IgD-negative memory B cell (primary cell): ENCODE measurements at regions not wholly inside any gene's neighbourhood (a gene's known extent, or its start where the extent isn't known, plus 50 kb on each side); places are given as distances from the start of the nearest gene placed in this dataset.
"Not testable (repeated sequence)": the region's sequence is repeated elsewhere in the genome, so short reads cannot be mapped to it uniquely, and the experiment has no call there.

Experiments
- H3K27ac Mint-ChIP-seq, 3 donors: one replicate each; pipeline ENCODE4 v1.8.0; 2020 to 2022; ENCODE audit warnings: mild to moderate bottlenecking in 3 of 3, mixed read lengths in 3 of 3, moderate library complexity in 1 of 3
- H3K27me3 Mint-ChIP-seq: one replicate; pipeline ENCODE4 v1.8.0; 2021; ENCODE audit warnings: mixed read lengths
- H3K36me3 Mint-ChIP-seq: one replicate; pipeline ENCODE4 v1.8.0; 2020; ENCODE audit warnings: mild to moderate bottlenecking, mixed read lengths
- H3K4me1 Mint-ChIP-seq, 3 donors: one replicate each; pipeline ENCODE4 v1.8.0; 2020 to 2022; ENCODE audit warnings: mixed read lengths in 3 of 3, mild to moderate bottlenecking in 1 of 3
- H3K4me3 Mint-ChIP-seq, 4 donors: one replicate each; pipeline ENCODE4 v1.8.0; 2020 to 2022; ENCODE audit warnings: mild to moderate bottlenecking in 4 of 4, mixed read lengths in 4 of 4, moderate library complexity in 3 of 4
- H3K9me3 Mint-ChIP-seq, 3 donors: one replicate each; pipeline ENCODE4 v1.8.0; 2020 to 2021; ENCODE audit warnings: mixed read lengths in 3 of 3, mild to moderate bottlenecking in 1 of 3

GRCh38 chr3:182294696-182295095, 498.6 kb upstream of the ATP11B start:
- no peaks in the 10 kb centered on the region for H3K4me1 Mint-ChIP-seq
- no peak overlapping the region for H3K27ac Mint-ChIP-seq
- peaks cover 2% of the 10 kb centered on the region for H3K27me3 Mint-ChIP-seq
- no peaks in the 10 kb centered on the region for H3K9me3 Mint-ChIP-seq
- H3K4me3 Mint-ChIP-seq = no peak overlapping the region
- H3K36me3 Mint-ChIP-seq = no peaks in the 10 kb centered on the region

GRCh38 chr3:182300266-182300665, 493.0 kb upstream of the ATP11B start:
- Mint-ChIP-seq H3K4me3 (no peak overlapping the region), H3K27me3 (peaks cover 2% of the 10 kb centered on the region), H3K27ac (no peak overlapping the region), H3K36me3 (no peaks in the 10 kb centered on the region), H3K9me3 (peaks cover 0 to 2% (median 0%) of the 10 kb centered on the region in 3 donors), H3K4me1 (no peaks in the 10 kb centered on the region)

- no peak overlapping the region for H3K27ac Mint-ChIP-seq
- H3K4me1 Mint-ChIP-seq = no peaks in the 10 kb centered on the region
- H3K36me3 Mint-ChIP-seq = no peaks in the 10 kb centered on the region
- H3K9me3 Mint-ChIP-seq = peaks cover 0 to 2% (median 0%) of the 10 kb centered on the region in 3 donors
- H3K4me3 Mint-ChIP-seq = no peak overlapping the region
- H3K27me3 Mint-ChIP-seq = peaks cover 2% of the 10 kb centered on the region
Measured at GRCh38 chr3:182303169-182303568, 490.1 kb upstream of the ATP11B start.

GRCh38 chr3:182305881-182306665, 487.2 kb upstream of the ATP11B start:
- Mint-ChIP-seq H3K4me3 (no peak overlapping the region), H3K9me3 (peaks cover 0 to 2% (median 0%) of the 10 kb centered on the region in 3 donors), H3K4me1 (no peaks in the 10 kb centered on the region), H3K27me3 (no peaks in the 10 kb centered on the region), H3K36me3 (no peaks in the 10 kb centered on the region), H3K27ac (no peak overlapping the region)

GRCh38 chr3:182308328-182308727, 485.0 kb upstream of the ATP11B start:
- no peaks in the 10 kb centered on the region for H3K4me1 Mint-ChIP-seq
- no peaks in the 10 kb centered on the region for H3K27me3 Mint-ChIP-seq
- H3K4me3 Mint-ChIP-seq = no peak overlapping the region
- peaks cover 0 to 4% (median 0%) of the 10 kb centered on the region in 3 donors for H3K9me3 Mint-ChIP-seq
- H3K27ac Mint-ChIP-seq = no peak overlapping the region
- no peaks in the 10 kb centered on the region for H3K36me3 Mint-ChIP-seq

GRCh38 chr3:182309120-182309519, 484.2 kb upstream of the ATP11B start:
- H3K36me3 Mint-ChIP-seq = no peaks in the 10 kb centered on the region
- H3K4me3 Mint-ChIP-seq = no peak overlapping the region
- no peaks in the 10 kb centered on the region for H3K4me1 Mint-ChIP-seq
- H3K9me3 Mint-ChIP-seq = peaks cover 0 to 4% (median 0%) of the 10 kb centered on the region in 3 donors
- H3K27me3 Mint-ChIP-seq = no peaks in the 10 kb centered on the region
- H3K27ac Mint-ChIP-seq = no peak overlapping the region

GRCh38 chr3:182315313-182315712, 478.0 kb upstream of the ATP11B start:
- Mint-ChIP-seq H3K9me3 (peaks cover 8 to 24% (median 15%) of the 10 kb centered on the region in 3 donors), H3K36me3 (no peaks in the 10 kb centered on the region), H3K4me3 (no peak overlapping the region), H3K27ac (no peak overlapping the region), H3K4me1 (no peaks in the 10 kb centered on the region), H3K27me3 (peaks cover 2% of the 10 kb centered on the region)

- Mint-ChIP-seq H3K9me3 (peaks cover 2 to 16% (median 10%) of the 10 kb centered on the region in 3 donors), H3K36me3 (no peaks in the 10 kb centered on the region), H3K27me3 (peaks cover 5% of the 10 kb centered on the region), H3K27ac (no peak overlapping the region), H3K4me3 (no peak overlapping the region), H3K4me1 (peaks cover 3 to 5% (median 4%) of the 10 kb centered on the region in 3 donors)
Measured at GRCh38 chr3:182323126-182323700, 470.1 kb upstream of the ATP11B start.

- Mint-ChIP-seq H3K4me3 (no peak overlapping the region), H3K27ac (peak overlapping the region in 1 of 3 donors; percentile 54), H3K27me3 (peaks cover 4% of the 10 kb centered on the region), H3K4me1 (peaks cover 3 to 5% (median 4%) of the 10 kb centered on the region in 3 donors), H3K36me3 (no peaks in the 10 kb centered on the region), H3K9me3 (peaks cover 2 to 15% (median 8%) of the 10 kb centered on the region in 3 donors)
Measured at GRCh38 chr3:182323898-182324297, 469.4 kb upstream of the ATP11B start.

GRCh38 chr3:182325213-182325950, 467.9 kb upstream of the ATP11B start:
- H3K27ac Mint-ChIP-seq = no peak overlapping the region
- peaks cover 4% of the 10 kb centered on the region for H3K27me3 Mint-ChIP-seq
- peak overlapping the region in 1 of 4 donors; percentile 73 for H3K4me3 Mint-ChIP-seq
- H3K9me3 Mint-ChIP-seq = peaks cover 0 to 2% (median under 1%) of the 10 kb centered on the region in 3 donors
- no peaks in the 10 kb centered on the region for H3K36me3 Mint-ChIP-seq
- H3K4me1 Mint-ChIP-seq = peaks cover 3 to 5% (median 4%) of the 10 kb centered on the region in 3 donors

- no peak overlapping the region for H3K4me3 Mint-ChIP-seq
- peaks cover 3 to 5% (median 4%) of the 10 kb centered on the region in 3 donors for H3K4me1 Mint-ChIP-seq
- H3K9me3 Mint-ChIP-seq = no peaks in the 10 kb centered on the region
- H3K36me3 Mint-ChIP-seq = no peaks in the 10 kb centered on the region
- H3K27me3 Mint-ChIP-seq = peaks cover 4% of the 10 kb centered on the region
- no peak overlapping the region for H3K27ac Mint-ChIP-seq
Measured at GRCh38 chr3:182327196-182327681, 466.1 kb upstream of the ATP11B start.

- Mint-ChIP-seq H3K4me1 (peaks cover 0 to 2% (median 0%) of the 10 kb centered on the region in 3 donors), H3K4me3 (no peak overlapping the region), H3K27me3 (no peaks in the 10 kb centered on the region), H3K27ac (no peak overlapping the region), H3K9me3 (peaks cover 0 to 7% (median 0%) of the 10 kb centered on the region in 3 donors), H3K36me3 (no peaks in the 10 kb centered on the region)
Measured at GRCh38 chr3:182330646-182331045, 462.7 kb upstream of the ATP11B start.

- Mint-ChIP-seq H3K4me1 (no peaks in the 10 kb centered on the region), H3K27ac (no peak overlapping the region), H3K4me3 (no peak overlapping the region), H3K9me3 (peaks cover 0 to 8% (median 2%) of the 10 kb centered on the region in 3 donors), H3K27me3 (no peaks in the 10 kb centered on the region), H3K36me3 (no peaks in the 10 kb centered on the region)
Measured at GRCh38 chr3:182331341-182331740, 462.0 kb upstream of the ATP11B start.

GRCh38 chr3:182342252-182342651, 451.1 kb upstream of the ATP11B start:
- Mint-ChIP-seq H3K4me3 (no peak overlapping the region), H3K9me3 (peaks cover 0 to 14% (median 5%) of the 10 kb centered on the region in 3 donors)

GRCh38 chr3:182344026-182344425, 449.3 kb upstream of the ATP11B start:
- H3K4me3 Mint-ChIP-seq, H3K4me1 Mint-ChIP-seq: not testable (repeated sequence)

More at GRCh38 chr3:182342252-182342651, 451.1 kb upstream of the ATP11B start:
- no peaks in the 10 kb centered on the region for H3K4me1 Mint-ChIP-seq
- H3K36me3 Mint-ChIP-seq = no peaks in the 10 kb centered on the region
- H3K27ac Mint-ChIP-seq = no peak overlapping the region
- peaks cover 3% of the 10 kb centered on the region for H3K27me3 Mint-ChIP-seq

More at GRCh38 chr3:182344026-182344425, 449.3 kb upstream of the ATP11B start:
- H3K27me3 Mint-ChIP-seq, H3K27ac Mint-ChIP-seq, H3K36me3 Mint-ChIP-seq: not testable (repeated sequence)
- peaks cover 0 to 14% (median 5%) of the 10 kb centered on the region in 3 donors for H3K9me3 Mint-ChIP-seq
